PFSK-1 (cell line): ENCODE measurements at regions not wholly inside any gene's neighbourhood (a gene's known extent, or its start where the extent isn't known, plus 50 kb on each side); places are given as distances from the start of the nearest gene placed in this dataset.

ENCODE experiments used
- FOXP2 ChIP-seq: optimal IDR thresholded peaks from 2 replicates; pipeline ENCODE3; 2011; ENCODE audit warnings: borderline replicate concordance, control low read depth, inconsistent platforms; ENCODE audit not compliant: insufficient read depth; ENCODE audit errors: extremely low read length, extremely low read depth
- POLR2AphosphoS5 ChIP-seq: IDR thresholded peaks from 2 replicates; pipeline ENCODE4 v1.6.1; 2012; ENCODE audit warnings: low read depth, mild to moderate bottlenecking, control low read depth, low read length, moderate library complexity
- SIN3A ChIP-seq: IDR thresholded peaks from 2 replicates; pipeline ENCODE4 v1.6.1; 2012; ENCODE audit warnings: mild to moderate bottlenecking, low read length, moderate library complexity, borderline replicate concordance; ENCODE audit not compliant: insufficient read depth
- TF ChIP-seq, protein P1 (sequence below), 2 experiments: IDR thresholded peaks; 2 replicates each; pipeline versions ENCODE4 v1.6.1 to v1.8.0; 2011 to 2012; ENCODE audit warnings: low read depth in 2 of 2, low read length in 2 of 2, control low read depth in 1 of 2, inconsistent platforms in 1 of 2, mild to moderate bottlenecking in 1 of 2, moderate library complexity in 1 of 2; ENCODE audit not compliant: insufficient read depth in 1 of 2

DNA sequence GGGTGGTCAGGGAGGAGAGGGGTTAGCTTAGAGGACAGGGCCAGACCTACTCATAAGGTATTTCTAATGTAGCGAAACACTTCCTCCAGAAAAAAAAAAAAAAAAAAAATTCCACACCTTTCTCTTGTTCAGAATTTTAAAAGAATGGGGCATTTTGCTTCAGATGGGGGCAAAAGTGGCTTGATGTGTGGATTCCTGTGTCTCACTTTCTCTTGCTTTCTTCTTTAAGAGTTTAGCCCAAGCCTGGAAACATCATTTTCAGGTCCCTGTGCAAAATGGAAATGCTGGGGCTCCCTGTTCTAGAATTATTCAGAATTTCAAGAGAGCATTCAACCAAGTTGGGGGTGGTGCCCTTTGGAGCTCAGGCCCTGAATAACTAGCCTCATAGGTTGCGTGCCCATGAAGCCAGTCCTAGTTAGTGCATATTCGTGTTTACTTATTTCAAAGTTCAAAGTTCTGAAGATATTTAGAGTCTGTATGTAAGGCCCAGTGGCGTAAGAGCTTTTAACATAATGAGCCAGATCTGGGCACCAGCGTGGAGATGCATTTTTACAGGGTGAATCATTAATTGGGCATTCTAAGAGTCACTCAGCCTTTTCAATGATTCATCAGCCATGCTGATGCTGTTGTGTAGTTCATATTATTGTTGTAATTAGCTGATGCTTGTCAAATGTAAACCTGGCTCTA is 104.5 kb downstream of the RPLP1 start:
- no peak for TF ChIP-seq POLR2AphosphoS5
- TF ChIP-seq, protein P1, sequence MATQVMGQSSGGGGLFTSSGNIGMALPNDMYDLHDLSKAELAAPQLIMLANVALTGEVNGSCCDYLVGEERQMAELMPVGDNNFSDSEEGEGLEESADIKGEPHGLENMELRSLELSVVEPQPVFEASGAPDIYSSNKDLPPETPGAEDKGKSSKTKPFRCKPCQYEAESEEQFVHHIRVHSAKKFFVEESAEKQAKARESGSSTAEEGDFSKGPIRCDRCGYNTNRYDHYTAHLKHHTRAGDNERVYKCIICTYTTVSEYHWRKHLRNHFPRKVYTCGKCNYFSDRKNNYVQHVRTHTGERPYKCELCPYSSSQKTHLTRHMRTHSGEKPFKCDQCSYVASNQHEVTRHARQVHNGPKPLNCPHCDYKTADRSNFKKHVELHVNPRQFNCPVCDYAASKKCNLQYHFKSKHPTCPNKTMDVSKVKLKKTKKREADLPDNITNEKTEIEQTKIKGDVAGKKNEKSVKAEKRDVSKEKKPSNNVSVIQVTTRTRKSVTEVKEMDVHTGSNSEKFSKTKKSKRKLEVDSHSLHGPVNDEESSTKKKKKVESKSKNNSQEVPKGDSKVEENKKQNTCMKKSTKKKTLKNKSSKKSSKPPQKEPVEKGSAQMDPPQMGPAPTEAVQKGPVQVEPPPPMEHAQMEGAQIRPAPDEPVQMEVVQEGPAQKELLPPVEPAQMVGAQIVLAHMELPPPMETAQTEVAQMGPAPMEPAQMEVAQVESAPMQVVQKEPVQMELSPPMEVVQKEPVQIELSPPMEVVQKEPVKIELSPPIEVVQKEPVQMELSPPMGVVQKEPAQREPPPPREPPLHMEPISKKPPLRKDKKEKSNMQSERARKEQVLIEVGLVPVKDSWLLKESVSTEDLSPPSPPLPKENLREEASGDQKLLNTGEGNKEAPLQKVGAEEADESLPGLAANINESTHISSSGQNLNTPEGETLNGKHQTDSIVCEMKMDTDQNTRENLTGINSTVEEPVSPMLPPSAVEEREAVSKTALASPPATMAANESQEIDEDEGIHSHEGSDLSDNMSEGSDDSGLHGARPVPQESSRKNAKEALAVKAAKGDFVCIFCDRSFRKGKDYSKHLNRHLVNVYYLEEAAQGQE (IDR thresholded peaks at IDR 0.05; ENCODE audit: insufficient read depth in 1 of 2, low read depth in 2 of 2, low read length in 2 of 2): no peak
- no peak for TF ChIP-seq SIN3A
- TF ChIP-seq FOXP2: no peak
